GM23338 (cell line): ENCODE measurements at regions not wholly inside any gene's neighbourhood (a gene's known extent, or its start where the extent isn't known, plus 50 kb on each side); places are given as distances from the start of the nearest gene placed in this dataset.

ENCODE experiments used
- ATAC-seq: fragments of 200-7000 bp; cut with Tn5 transposase; 3 replicates; pipeline ENCODE4 v1.9.1; 2020
- DNase-seq: peaks from one replicate; pipeline ENCODE4 v3.0.0-alpha.2; 2015; ENCODE audit warnings: low spot score
- H2AFZ ChIP-seq: fragments of 200-600 bp; sonication (generic); 2 replicates; pipeline ENCODE4 v1.8.0; 2016; ENCODE audit warnings: antibody characterized with exemption, mild to moderate bottlenecking, moderate library complexity
- H3F3A ChIP-seq: fragments of 200-600 bp; sonication (generic); replicated peaks from 2 replicates; pipeline ENCODE4 v1.8.0; 2017; ENCODE audit warnings: antibody characterized with exemption, mixed run types, low read depth
- H3K27ac ChIP-seq: fragments of 200-600 bp; sonication (generic); 2 replicates; pipeline ENCODE4 v1.6.1; 2016; ENCODE audit warnings: low read depth
- H3K27me3 ChIP-seq: fragments of 200-600 bp; sonication (generic); 2 replicates; pipeline ENCODE4 v1.8.0; 2016; ENCODE audit warnings: mild to moderate bottlenecking, mixed run types, moderate library complexity; ENCODE audit not compliant: insufficient read depth
- H3K36me3 ChIP-seq: fragments of 200-600 bp; sonication (generic); 2 replicates; pipeline ENCODE4 v1.8.0; 2016; ENCODE audit warnings: mild to moderate bottlenecking; ENCODE audit not compliant: insufficient read depth
- H3K4me1 ChIP-seq: fragments of 200-600 bp; sonication (generic); 2 replicates; pipeline ENCODE4 v1.8.0; 2016; ENCODE audit warnings: mild to moderate bottlenecking, moderate library complexity; ENCODE audit not compliant: insufficient read depth
- H3K4me2 ChIP-seq: fragments of 200-600 bp; sonication (generic); 2 replicates; pipeline ENCODE4 v1.7.1; 2017; ENCODE audit warnings: mixed run types
- H3K4me3 ChIP-seq: fragments of 200-600 bp; sonication (generic); 2 replicates; pipeline ENCODE4 v1.6.1; 2016; ENCODE audit warnings: mixed run types
- H3K79me2 ChIP-seq: fragments of 200-600 bp; sonication (generic); replicated peaks from 2 replicates; pipeline ENCODE4 v1.8.0; 2017; ENCODE audit warnings: mild to moderate bottlenecking; ENCODE audit not compliant: insufficient read depth
- H3K9me2 ChIP-seq: fragments of 200-600 bp; sonication (generic); 2 replicates; pipeline ENCODE4 v1.8.0; 2017; ENCODE audit not compliant: insufficient read depth
- H4K20me1 ChIP-seq: fragments of 200-600 bp; sonication (generic); replicated peaks from 2 replicates; pipeline ENCODE4 v1.8.0; 2017; ENCODE audit warnings: mild to moderate bottlenecking; ENCODE audit not compliant: insufficient read depth
- H3K27ac Mint-ChIP-seq: 2 replicates; pipeline ENCODE4 v1.8.0; 2020; ENCODE audit warnings: inconsistent platforms, mild to moderate bottlenecking, moderate library complexity, mixed read lengths
- H3K27me3 Mint-ChIP-seq: 3 replicates; pipeline ENCODE4 v1.8.0; 2022; ENCODE audit warnings: low read depth, mild to moderate bottlenecking, moderate library complexity, mixed read lengths, inconsistent platforms; ENCODE audit not compliant: insufficient read depth, poor library complexity
- H3K36me3 Mint-ChIP-seq: 3 replicates; pipeline ENCODE4 v1.8.0; 2021; ENCODE audit warnings: low read depth, mild to moderate bottlenecking, inconsistent platforms, moderate library complexity, mixed read lengths
- H3K4me1 Mint-ChIP-seq: 3 replicates; pipeline ENCODE4 v1.8.0; 2020; ENCODE audit warnings: mild to moderate bottlenecking, inconsistent platforms, mixed read lengths
- H3K4me3 Mint-ChIP-seq: 3 replicates; pipeline ENCODE4 v1.8.0; 2021; ENCODE audit warnings: moderate library complexity, mild to moderate bottlenecking, inconsistent platforms, mixed read lengths
- H3K9me3 Mint-ChIP-seq: 3 replicates; pipeline ENCODE4 v1.8.0; 2020; ENCODE audit warnings: moderate library complexity, mild to moderate bottlenecking, inconsistent platforms, mixed read lengths
- CREB1 ChIP-seq: fragments of 250-450 bp; sonication (Bioruptor Pico); IDR thresholded peaks from 2 replicates; pipeline ENCODE4 v1.5.0; 2020; ENCODE audit warnings: low read depth, mild to moderate bottlenecking, moderate library complexity
- CTCF ChIP-seq, 2 experiments: fragments of 200-600 bp in 1 of 2; sonication (generic) in 1 of 2; conservative IDR thresholded peaks; 2 replicates each; pipeline versions ENCODE4 v1.5.1 to v1.6.1; 2016 to 2017; ENCODE audit warnings: antibody characterized with exemption in 2 of 2, low read depth in 2 of 2, mild to moderate bottlenecking in 2 of 2, moderate library complexity in 1 of 2
- ETS1 ChIP-seq: IDR thresholded peaks from 2 replicates; pipeline ENCODE4 v1.6.1; 2016; ENCODE audit warnings: antibody characterized with exemption
- EZH2 ChIP-seq: fragments of 200-600 bp; sonication (generic); IDR thresholded peaks from one replicate; pipeline ENCODE4 v1.8.0; 2017; ENCODE audit warnings: antibody characterized with exemption, mild to moderate bottlenecking, low read depth; ENCODE audit not compliant: unreplicated experiment
- EZH2phosphoT487 ChIP-seq: fragments of 200-600 bp; sonication (generic); IDR thresholded peaks from one replicate; pipeline ENCODE4 v1.8.1; 2018; ENCODE audit warnings: antibody characterized with exemption; ENCODE audit not compliant: unreplicated experiment
- JUNB ChIP-seq: IDR thresholded peaks from one replicate; pipeline ENCODE4 v1.6.1; 2016; ENCODE audit warnings: antibody characterized with exemption; ENCODE audit not compliant: unreplicated experiment
- NANOG ChIP-seq: IDR thresholded peaks from 2 replicates; pipeline ENCODE4 v1.6.1; 2016; ENCODE audit warnings: antibody characterized with exemption, borderline replicate concordance
- POLR2AphosphoS5 ChIP-seq: IDR thresholded peaks from 2 replicates; pipeline ENCODE4 v1.6.1; 2016; ENCODE audit warnings: antibody characterized with exemption, low read depth
- REST ChIP-seq: IDR thresholded peaks from one replicate; pipeline ENCODE4 v1.6.1; 2018; ENCODE audit warnings: antibody characterized with exemption; ENCODE audit not compliant: unreplicated experiment
- STAT1 ChIP-seq: IDR thresholded peaks from one replicate; pipeline ENCODE4 v1.6.1; 2016; ENCODE audit warnings: antibody characterized with exemption; ENCODE audit not compliant: unreplicated experiment
- ZNF114 ChIP-seq: fragments of 250-450 bp; sonication (Bioruptor Pico); IDR thresholded peaks from 2 replicates; pipeline ENCODE4 v1.5.0; 2020; ENCODE audit warnings: mild to moderate bottlenecking, moderate library complexity
- ZNF331 ChIP-seq: fragments of 250-450 bp; sonication (Bioruptor Pico); IDR thresholded peaks from 2 replicates; pipeline ENCODE4 v1.5.0; 2020; ENCODE audit warnings: low read depth, mild to moderate bottlenecking, moderate library complexity
- ZNF462 ChIP-seq: fragments of 250-450 bp; sonication (Bioruptor Pico); IDR thresholded peaks from 2 replicates; pipeline ENCODE4 v1.5.0; 2020; ENCODE audit warnings: mild to moderate bottlenecking, moderate library complexity

GRCh38 chr6:43870660-43871061, 100.7 kb downstream of the VEGFA start:
- H3K9me3 Mint-ChIP-seq: no peaks in the 10 kb centered on the region
- H3K36me3 ChIP-seq: no peaks in the 10 kb centered on the region
- no peaks in the 10 kb centered on the region for H3K79me2 ChIP-seq
- H3K4me1 ChIP-seq: no peaks in the 10 kb centered on the region
- no peak for ATAC-seq
- no peaks in the 10 kb centered on the region for H3F3A ChIP-seq
- H3K36me3 Mint-ChIP-seq: no peaks in the 10 kb centered on the region
- no peak overlapping the region for H3K4me2 ChIP-seq
- TF ChIP-seq ZNF331 (CRISPR knock-in tag): no peak
- no peak for TF ChIP-seq ZNF114 (CRISPR knock-in tag)
- TF ChIP-seq CTCF (conservative IDR thresholded peaks at IDR 0.05; ENCODE audit: low read depth in 2 of 2): no peak
- TF ChIP-seq POLR2AphosphoS5: no peak
- no peak for TF ChIP-seq STAT1
- TF ChIP-seq ZNF462 (CRISPR knock-in tag): no peak
- no peak for TF ChIP-seq CREB1 (CRISPR knock-in tag)
- TF ChIP-seq JUNB: no peak
- TF ChIP-seq NANOG: no peak
- TF ChIP-seq EZH2: no peak
- TF ChIP-seq REST: no peak
- TF ChIP-seq ETS1: no peak
- TF ChIP-seq EZH2phosphoT487: no peak
- no peaks in the 10 kb centered on the region for H4K20me1 ChIP-seq
- H2AFZ ChIP-seq: no peak overlapping the region
- H3K27me3 Mint-ChIP-seq: peaks cover 13% of the 10 kb centered on the region
- H3K9me2 ChIP-seq: no peaks in the 10 kb centered on the region
- H3K4me3 Mint-ChIP-seq: no peak overlapping the region
- no peak overlapping the region for H3K27ac ChIP-seq
- no peak for DNase-seq
- H3K27me3 ChIP-seq: no peaks in the 10 kb centered on the region
- H3K4me3 ChIP-seq: no peak overlapping the region
- peaks cover 30% of the 10 kb centered on the region for H3K4me1 Mint-ChIP-seq
- H3K27ac Mint-ChIP-seq: no peak overlapping the region
